ENCODE measurements at regions not wholly inside any gene's neighbourhood (a gene's known extent, or its start where the extent isn't known, plus 50 kb on each side); places are given as distances from the start of the nearest gene placed in this dataset.

DNA sequence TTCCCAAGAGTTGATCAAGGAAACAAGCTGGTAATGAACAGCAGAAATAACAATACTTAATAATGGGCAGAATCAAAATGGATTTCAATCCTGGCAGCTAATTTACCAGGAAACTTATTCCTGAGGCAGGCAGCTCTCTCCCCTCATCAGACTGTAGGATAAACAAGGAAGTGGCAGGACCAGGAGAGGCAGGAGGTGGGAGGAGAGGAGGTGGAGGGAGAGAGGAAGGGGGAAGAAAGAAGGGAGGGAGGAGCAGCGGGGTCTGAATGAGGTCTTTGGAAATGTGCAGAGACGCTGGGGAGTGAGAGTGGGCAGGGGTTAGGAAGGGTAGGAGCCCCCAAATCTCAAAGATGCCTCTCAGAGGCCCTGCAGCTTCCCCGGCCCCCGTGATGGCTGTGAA lies 231.5 kb downstream of the BCOR start:
- no peak overlapping the region for H3K4me3 ChIP-seq (ENCODE audit: low read depth, low read length)
- DNase-seq (ENCODE audit: low read depth) = no peak
- TF ChIP-seq, protein P1, sequence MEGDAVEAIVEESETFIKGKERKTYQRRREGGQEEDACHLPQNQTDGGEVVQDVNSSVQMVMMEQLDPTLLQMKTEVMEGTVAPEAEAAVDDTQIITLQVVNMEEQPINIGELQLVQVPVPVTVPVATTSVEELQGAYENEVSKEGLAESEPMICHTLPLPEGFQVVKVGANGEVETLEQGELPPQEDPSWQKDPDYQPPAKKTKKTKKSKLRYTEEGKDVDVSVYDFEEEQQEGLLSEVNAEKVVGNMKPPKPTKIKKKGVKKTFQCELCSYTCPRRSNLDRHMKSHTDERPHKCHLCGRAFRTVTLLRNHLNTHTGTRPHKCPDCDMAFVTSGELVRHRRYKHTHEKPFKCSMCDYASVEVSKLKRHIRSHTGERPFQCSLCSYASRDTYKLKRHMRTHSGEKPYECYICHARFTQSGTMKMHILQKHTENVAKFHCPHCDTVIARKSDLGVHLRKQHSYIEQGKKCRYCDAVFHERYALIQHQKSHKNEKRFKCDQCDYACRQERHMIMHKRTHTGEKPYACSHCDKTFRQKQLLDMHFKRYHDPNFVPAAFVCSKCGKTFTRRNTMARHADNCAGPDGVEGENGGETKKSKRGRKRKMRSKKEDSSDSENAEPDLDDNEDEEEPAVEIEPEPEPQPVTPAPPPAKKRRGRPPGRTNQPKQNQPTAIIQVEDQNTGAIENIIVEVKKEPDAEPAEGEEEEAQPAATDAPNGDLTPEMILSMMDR (conservative IDR thresholded peaks at IDR 0.05; ENCODE audit: low read depth, low read length) = no peak

GRCh38 chrX:39869846-39870601 lies 227.7 kb downstream of the BCOR start:
- no peak overlapping the region for H3K4me3 ChIP-seq (ENCODE audit: low read depth, low read length)

DNA sequence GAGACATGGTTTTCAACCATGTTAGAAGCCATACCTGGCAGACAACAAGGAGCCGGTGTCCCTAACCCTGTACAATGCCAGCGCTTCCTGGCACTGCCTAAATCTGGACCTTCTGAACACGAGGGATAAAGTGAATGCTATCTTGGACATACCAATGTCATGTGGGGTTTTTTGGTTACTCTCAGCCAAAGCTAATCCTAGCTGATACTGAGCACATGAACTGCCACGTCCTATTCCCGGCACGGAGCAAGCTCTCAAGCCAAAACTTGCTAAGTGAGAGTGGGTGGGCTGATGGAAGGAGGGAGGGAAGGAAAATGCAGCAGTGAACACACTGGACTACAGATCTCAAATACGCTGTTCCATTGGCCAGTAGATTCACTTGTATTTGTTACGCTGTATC lies 226.1 kb downstream of the BCOR start:
- TF ChIP-seq, protein P1 (conservative IDR thresholded peaks at IDR 0.05; ENCODE audit: low read depth, low read length) = no peak
- no peak for DNase-seq (ENCODE audit: low read depth)
- H3K4me3 ChIP-seq (ENCODE audit: low read depth, low read length) = no peak overlapping the region

More at GRCh38 chrX:39869846-39870601, 227.7 kb downstream of the BCOR start:
- DNase-seq (ENCODE audit: low read depth) = no peak
- TF ChIP-seq, protein P1 (conservative IDR thresholded peaks at IDR 0.05; ENCODE audit: low read depth, low read length) = no peak

DNA sequence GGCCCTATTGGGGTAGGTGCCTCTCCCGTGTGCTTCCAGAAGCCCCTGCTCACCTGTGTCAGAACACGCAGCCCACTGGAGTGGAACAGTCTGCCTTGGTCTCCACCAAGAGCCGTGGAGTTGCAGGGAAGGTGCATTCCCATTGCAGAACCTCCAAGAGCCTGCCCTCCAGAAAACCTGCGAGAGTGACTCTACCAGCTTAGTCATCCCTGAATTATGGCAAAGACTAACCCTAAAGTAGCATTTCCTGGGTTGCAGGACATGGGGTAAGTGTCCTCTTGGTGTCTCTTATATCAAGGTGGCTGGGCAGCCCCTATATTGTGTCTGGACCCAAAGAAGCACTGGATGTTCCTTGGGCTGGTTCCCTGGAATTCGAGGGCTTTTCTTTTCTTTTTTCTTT lies 224.6 kb downstream of the BCOR start:
- TF ChIP-seq, protein P1 (conservative IDR thresholded peaks at IDR 0.05; ENCODE audit: low read depth, low read length) = no peak
- no peak for DNase-seq (ENCODE audit: low read depth)

DNA sequence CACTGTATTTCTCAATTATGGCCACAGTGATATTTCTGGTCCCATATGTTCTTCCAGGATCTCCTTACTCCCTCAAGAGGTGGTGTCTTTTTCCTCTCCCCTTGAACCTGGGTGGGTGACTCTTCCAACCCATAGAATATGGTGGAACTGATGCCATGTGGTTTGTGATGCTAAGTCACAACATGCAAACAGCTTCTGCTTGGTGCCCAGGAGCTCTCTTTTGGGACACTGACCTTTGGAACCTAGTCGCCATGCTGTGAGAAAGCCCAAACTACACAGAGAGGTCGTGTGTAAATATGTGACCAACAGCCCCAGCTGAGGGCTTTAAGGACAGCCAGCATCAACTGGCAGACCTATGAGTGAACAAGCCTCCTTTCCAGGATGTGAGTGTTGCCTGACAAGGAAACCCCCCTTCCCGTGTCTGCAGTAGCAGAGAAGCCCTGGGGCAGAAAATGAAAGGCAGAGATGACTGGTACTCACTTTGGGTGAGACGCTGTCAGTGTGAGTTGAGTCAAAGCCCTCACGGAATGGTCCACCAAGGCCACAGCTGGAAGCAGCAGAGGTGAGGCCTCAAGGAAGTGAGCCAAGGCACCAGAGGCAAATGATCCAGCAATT lies 223.4 kb downstream of the BCOR start:
- TF ChIP-seq, protein P1 (conservative IDR thresholded peaks at IDR 0.05; ENCODE audit: low read depth, low read length) = no peak
- no peak for DNase-seq (ENCODE audit: low read depth)
- no peak overlapping the region for H3K4me3 ChIP-seq (ENCODE audit: low read depth, low read length)

More for the DNA sequence above, 224.6 kb downstream of the BCOR start:
- H3K4me3 ChIP-seq (ENCODE audit: low read depth, low read length) = no peak overlapping the region

- DNase-seq (ENCODE audit: low read depth) = no peak
- H3K4me3 ChIP-seq (ENCODE audit: low read depth, low read length) = no peak overlapping the region
- TF ChIP-seq, protein P1 (conservative IDR thresholded peaks at IDR 0.05; ENCODE audit: low read depth, low read length) = no peak
Measured at GRCh38 chrX:39875834-39876628, 221.7 kb downstream of the BCOR start.
